SK-N-SH (cell line): ENCODE measurements at regions not wholly inside any gene's neighbourhood (a gene's known extent, or its start where the extent isn't known, plus 50 kb on each side); places are given as distances from the start of the nearest gene placed in this dataset.

ENCODE experiments used
- CTCF ChIA-PET: fragments of 300-600, 350-600 bp; formaldehyde crosslinking; extraction: SDS; loops from one replicate; lab custom pipeline; 2021; lab: Yijun Ruan, JAX
- POLR2A ChIA-PET: fragments of 350-600 bp; sonication (Branson Sonifier 250); formaldehyde crosslinking; extraction: SDS; loops from one replicate; lab custom pipeline; 2020; ENCODE audit warnings: antibody characterized with exemption, inconsistent platforms; lab: Yijun Ruan, JAX
- DNase-seq: peaks from one replicate; pipeline ENCODE4 v3.0.0; 2012
- H2AFZ ChIP-seq: fragments of 200-600 bp; sonication (generic); 2 replicates; pipeline ENCODE4 v1.8.1; 2016; ENCODE audit warnings: antibody characterized with exemption, mild to moderate bottlenecking, low read depth
- H3F3A ChIP-seq: fragments of 200-600 bp; sonication (generic); replicated peaks from 2 replicates; pipeline ENCODE3; 2016; ENCODE audit warnings: antibody characterized with exemption, mild to moderate bottlenecking; ENCODE audit not compliant: insufficient read depth
- H3K27ac ChIP-seq, 2 experiments: fragments of 200-500 bp in 1 of 2; fragments of 200-600 bp in 1 of 2; sonication (Bioruptor generic) in 1 of 2; sonication (generic), shearing (Covaris generic) in 1 of 2; 2 replicates each; pipeline versions ENCODE4 v1.5.1 to v1.6.1; 2014 to 2016; ENCODE audit warnings: low read depth in 2 of 2, inconsistent platforms in 1 of 2, low read length in 1 of 2, mild to moderate bottlenecking in 1 of 2, mixed read lengths in 1 of 2
- H3K27me3 ChIP-seq: fragments of 200-600 bp; sonication (generic), shearing (Covaris generic); 2 replicates; pipeline ENCODE4 v1.6.1; 2016; ENCODE audit warnings: mixed run types; ENCODE audit not compliant: insufficient read depth
- H3K36me3 ChIP-seq, 2 experiments: fragments of 200-500 bp in 1 of 2; fragments of 200-600 bp in 1 of 2; sonication (Bioruptor generic) in 1 of 2; sonication (generic) in 1 of 2; replicated peaks in 1 of 2; 2 replicates each; pipeline versions ENCODE3 to v1.5.1; 2014 to 2016; ENCODE audit warnings: low read length in 1 of 2, mild to moderate bottlenecking in 1 of 2; ENCODE audit not compliant: insufficient read depth in 2 of 2, control insufficient read depth in 1 of 2
- H3K4me1 ChIP-seq, 2 experiments: fragments of 200-500 bp in 1 of 2; fragments of 200-600 bp in 1 of 2; sonication (Bioruptor generic) in 1 of 2; sonication (generic), shearing (Covaris generic) in 1 of 2; 2 replicates each; pipeline versions ENCODE4 v1.5.1 to v1.6.1; 2014 to 2016; ENCODE audit warnings: low read depth in 1 of 2, low read length in 1 of 2, mixed run types in 1 of 2; ENCODE audit not compliant: insufficient read depth in 2 of 2, control insufficient read depth in 1 of 2
- H3K4me2 ChIP-seq: fragments of 200-600 bp; sonication (generic), shearing (Covaris generic); 2 replicates; pipeline ENCODE4 v1.6.1; 2017; ENCODE audit warnings: mixed run types
- H3K4me3 ChIP-seq, 2 experiments: fragments of 200-500 bp in 1 of 2; fragments of 200-600 bp in 1 of 2; sonication (Bioruptor generic) in 1 of 2; sonication (generic), shearing (Covaris generic) in 1 of 2; 2 replicates each; pipeline versions ENCODE4 v1.5.1 to v1.8.1; 2014 to 2016; ENCODE audit warnings: low read depth in 2 of 2, inconsistent platforms in 1 of 2, low read length in 1 of 2, mild to moderate bottlenecking in 1 of 2, mixed read lengths in 1 of 2, moderate library complexity in 1 of 2
- H3K79me2 ChIP-seq: fragments of 200-600 bp; sonication (generic); 2 replicates; pipeline ENCODE4 v1.8.1; 2017; ENCODE audit warnings: mild to moderate bottlenecking; ENCODE audit not compliant: insufficient read depth
- H3K9ac ChIP-seq: fragments of 200-600 bp; sonication (generic); 2 replicates; pipeline ENCODE4 v1.6.1; 2017; ENCODE audit warnings: mixed run types
- H3K9me2 ChIP-seq: fragments of 200-600 bp; sonication (generic); 2 replicates; pipeline ENCODE4 v1.6.1; 2017; ENCODE audit warnings: mixed run types
- H3K9me3 ChIP-seq: fragments of 200-600 bp; sonication (generic); 2 replicates; pipeline ENCODE4 v1.6.1; 2017; ENCODE audit warnings: mixed run types, mild to moderate bottlenecking, moderate library complexity
- H4K20me1 ChIP-seq: fragments of 200-600 bp; sonication (generic); 2 replicates; pipeline ENCODE4 v1.6.1; 2017; ENCODE audit warnings: mild to moderate bottlenecking, mixed run types; ENCODE audit not compliant: insufficient read depth
- GABPA ChIP-seq: IDR thresholded peaks from 2 replicates; pipeline ENCODE4 v1.4.0; 2012; ENCODE audit warnings: low read depth, mild to moderate bottlenecking
- GATA2 ChIP-seq: sonication (generic); formaldehyde crosslinking; IDR thresholded peaks from 2 replicates; pipeline ENCODE4 v1.5.0; 2020; ENCODE audit warnings: mild to moderate bottlenecking, missing genetic modification reagents
- TAF1 ChIP-seq: IDR thresholded peaks from 2 replicates; pipeline ENCODE4 v1.6.1; 2012; ENCODE audit warnings: low read depth, mild to moderate bottlenecking, low read length, moderate library complexity, borderline replicate concordance
- TCF12 ChIP-seq: IDR thresholded peaks from 2 replicates; pipeline ENCODE4 v1.4.0; 2012
- WGBS: methylation state at CpG from one replicate; pipeline ENCODE4 v1.1.6; 2017; ENCODE audit warnings: low lambda C conversion rate; 5-methylcytosine and 5-hydroxymethylcytosine counted together
- TF ChIP-seq, protein P1 (sequence below): IDR thresholded peaks from 2 replicates; pipeline ENCODE4 v1.4.0; 2012; ENCODE audit warnings: low read depth, borderline replicate concordance
- TF ChIP-seq, protein P2 (sequence below): fragments of 150-350 bp; IDR thresholded peaks from 2 replicates; pipeline ENCODE4 v1.6.1; 2017; ENCODE audit warnings: antibody characterized with exemption, low read length, low read depth, borderline replicate concordance

- TF ChIP-seq, protein P1, sequence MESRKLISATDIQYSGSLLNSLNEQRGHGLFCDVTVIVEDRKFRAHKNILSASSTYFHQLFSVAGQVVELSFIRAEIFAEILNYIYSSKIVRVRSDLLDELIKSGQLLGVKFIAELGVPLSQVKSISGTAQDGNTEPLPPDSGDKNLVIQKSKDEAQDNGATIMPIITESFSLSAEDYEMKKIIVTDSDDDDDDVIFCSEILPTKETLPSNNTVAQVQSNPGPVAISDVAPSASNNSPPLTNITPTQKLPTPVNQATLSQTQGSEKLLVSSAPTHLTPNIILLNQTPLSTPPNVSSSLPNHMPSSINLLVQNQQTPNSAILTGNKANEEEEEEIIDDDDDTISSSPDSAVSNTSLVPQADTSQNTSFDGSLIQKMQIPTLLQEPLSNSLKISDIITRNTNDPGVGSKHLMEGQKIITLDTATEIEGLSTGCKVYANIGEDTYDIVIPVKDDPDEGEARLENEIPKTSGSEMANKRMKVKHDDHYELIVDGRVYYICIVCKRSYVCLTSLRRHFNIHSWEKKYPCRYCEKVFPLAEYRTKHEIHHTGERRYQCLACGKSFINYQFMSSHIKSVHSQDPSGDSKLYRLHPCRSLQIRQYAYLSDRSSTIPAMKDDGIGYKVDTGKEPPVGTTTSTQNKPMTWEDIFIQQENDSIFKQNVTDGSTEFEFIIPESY: no peak
- TF ChIP-seq, all 33 proteins: peak for 0
These were observed 192.1 kb downstream of the ERCC6L2 start (continued) for GRCh38 chr9:96067600-96067999.

DNA sequence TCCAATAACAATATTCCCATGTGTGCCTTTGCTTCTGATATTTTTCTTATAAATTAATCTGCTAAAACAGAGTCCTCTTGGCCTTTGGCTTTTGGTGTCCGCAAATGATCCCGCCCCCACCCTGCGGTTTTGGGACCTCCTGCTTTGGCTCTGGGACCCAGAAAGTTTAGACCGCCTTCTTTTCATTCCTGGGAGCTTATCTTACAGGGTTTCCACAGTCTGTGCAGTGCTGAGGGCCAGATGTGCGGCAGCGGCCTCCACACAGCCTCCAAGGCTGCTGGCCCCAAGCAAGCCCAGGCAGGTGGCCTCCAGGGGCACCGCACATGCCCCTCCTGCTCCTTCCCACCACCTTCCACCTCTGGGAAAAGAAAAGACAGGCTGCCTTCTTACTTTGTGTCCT, 191.5 kb downstream of the ERCC6L2 start:
- TF ChIP-seq GABPA: no peak
- TF ChIP-seq, all 33 proteins: peak for 0
- Histone ChIP-seq H2AFZ (no peak overlapping the region), H4K20me1 (no peaks in the 10 kb centered on the region), H3K4me3 (no peak overlapping the region), H3K9ac (no peak overlapping the region), H3K27ac (no peak overlapping the region), H3K79me2 (no peaks in the 10 kb centered on the region), H3K9me2 (no peaks in the 10 kb centered on the region), H3K9me3 (no peaks in the 10 kb centered on the region), H3K4me2 (no peak overlapping the region), H3F3A (no peaks in the 10 kb centered on the region), H3K36me3 (no peaks in the 10 kb centered on the region), H3K4me1 (peaks cover 0 to 5% of the 10 kb centered on the region in 2 experiments; a peak in 1 of 4 replicates), H3K27me3 (no peaks in the 10 kb centered on the region)
- WGBS: 87% methylated on average over 7 of the region's 7 CpGs
- ChIA-PET POLR2A (no interaction called here), CTCF (interaction anchor here (0.7 kb wide), 1 partner anchor 92 kb away, joined by 3 read pairs; no protein-coding TSS in a partner anchor)
- DNase-seq: no peak

DNA sequence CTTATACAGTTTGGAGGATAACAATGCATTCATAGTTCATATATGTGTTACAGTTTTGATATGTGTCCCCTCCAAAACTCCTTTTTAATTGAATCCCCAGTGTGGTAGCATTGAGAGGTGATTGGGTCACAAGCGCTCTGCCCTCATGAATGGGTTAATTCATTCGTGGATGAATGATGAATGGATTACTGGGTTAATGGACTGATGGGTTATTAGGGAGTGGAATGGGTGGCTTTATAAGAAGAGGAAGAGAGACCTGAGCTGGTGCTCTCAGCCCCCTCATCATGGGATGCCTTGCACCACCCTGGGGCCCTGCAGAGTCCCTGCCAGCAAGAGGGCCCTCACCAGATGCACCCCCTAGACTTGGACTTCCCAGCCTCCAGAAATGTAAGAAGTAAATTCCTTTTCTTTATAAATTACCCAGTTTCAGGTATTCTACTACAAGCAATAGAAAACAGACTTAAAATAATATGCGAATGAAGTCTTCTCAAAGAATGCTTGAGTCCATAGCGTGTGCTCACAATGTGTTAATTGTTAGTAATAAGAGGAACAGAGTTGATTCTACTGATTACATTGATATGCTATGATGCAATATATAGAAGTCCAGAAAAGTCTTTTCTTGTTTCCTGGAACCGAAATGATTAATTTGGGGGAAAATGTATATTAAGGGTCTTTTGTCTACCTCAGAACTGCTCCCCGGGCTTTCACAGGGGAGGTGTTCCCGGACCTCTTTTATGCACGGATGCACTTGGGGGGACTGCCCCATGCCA, 190.2 kb downstream of the ERCC6L2 start:
- no peaks in the 10 kb centered on the region for H4K20me1 ChIP-seq
- WGBS: 70% methylated on average over 8 of the region's 8 CpGs
- H3K27ac ChIP-seq: no peak overlapping the region
- H3K36me3 ChIP-seq: no peaks in the 10 kb centered on the region
- no peak for TF ChIP-seq GABPA
- TF ChIP-seq, protein P2, sequence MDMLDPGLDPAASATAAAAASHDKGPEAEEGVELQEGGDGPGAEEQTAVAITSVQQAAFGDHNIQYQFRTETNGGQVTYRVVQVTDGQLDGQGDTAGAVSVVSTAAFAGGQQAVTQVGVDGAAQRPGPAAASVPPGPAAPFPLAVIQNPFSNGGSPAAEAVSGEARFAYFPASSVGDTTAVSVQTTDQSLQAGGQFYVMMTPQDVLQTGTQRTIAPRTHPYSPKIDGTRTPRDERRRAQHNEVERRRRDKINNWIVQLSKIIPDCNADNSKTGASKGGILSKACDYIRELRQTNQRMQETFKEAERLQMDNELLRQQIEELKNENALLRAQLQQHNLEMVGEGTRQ: no peak
- TF ChIP-seq GATA2: no peak
- TF ChIP-seq TCF12: no peak
- TF ChIP-seq TAF1: no peak
- H3F3A ChIP-seq: no peaks in the 10 kb centered on the region
- H3K79me2 ChIP-seq: no peaks in the 10 kb centered on the region
- no peaks in the 10 kb centered on the region for H3K27me3 ChIP-seq
- H3K4me3 ChIP-seq: no peak overlapping the region
- H3K9me3 ChIP-seq: no peaks in the 10 kb centered on the region
- H3K9ac ChIP-seq: no peak overlapping the region
- H3K4me1 ChIP-seq: peaks cover 0 to 9% of the 10 kb centered on the region in 2 experiments; a peak in 1 of 4 replicates
- H2AFZ ChIP-seq: no peak overlapping the region
- H3K4me2 ChIP-seq: no peak overlapping the region
- no peaks in the 10 kb centered on the region for H3K9me2 ChIP-seq
- no peak for DNase-seq
- CTCF ChIA-PET: interaction anchor here (1.2 kb wide), 1 partner anchor 152 kb away, joined by 4 read pairs; no protein-coding TSS in a partner anchor
- POLR2A ChIA-PET: no interaction called here
